ENCODE measurements at regions not wholly inside any gene's neighbourhood (a gene's known extent, or its start where the extent isn't known, plus 50 kb on each side); places are given as distances from the start of the nearest gene placed in this dataset.

DNA sequence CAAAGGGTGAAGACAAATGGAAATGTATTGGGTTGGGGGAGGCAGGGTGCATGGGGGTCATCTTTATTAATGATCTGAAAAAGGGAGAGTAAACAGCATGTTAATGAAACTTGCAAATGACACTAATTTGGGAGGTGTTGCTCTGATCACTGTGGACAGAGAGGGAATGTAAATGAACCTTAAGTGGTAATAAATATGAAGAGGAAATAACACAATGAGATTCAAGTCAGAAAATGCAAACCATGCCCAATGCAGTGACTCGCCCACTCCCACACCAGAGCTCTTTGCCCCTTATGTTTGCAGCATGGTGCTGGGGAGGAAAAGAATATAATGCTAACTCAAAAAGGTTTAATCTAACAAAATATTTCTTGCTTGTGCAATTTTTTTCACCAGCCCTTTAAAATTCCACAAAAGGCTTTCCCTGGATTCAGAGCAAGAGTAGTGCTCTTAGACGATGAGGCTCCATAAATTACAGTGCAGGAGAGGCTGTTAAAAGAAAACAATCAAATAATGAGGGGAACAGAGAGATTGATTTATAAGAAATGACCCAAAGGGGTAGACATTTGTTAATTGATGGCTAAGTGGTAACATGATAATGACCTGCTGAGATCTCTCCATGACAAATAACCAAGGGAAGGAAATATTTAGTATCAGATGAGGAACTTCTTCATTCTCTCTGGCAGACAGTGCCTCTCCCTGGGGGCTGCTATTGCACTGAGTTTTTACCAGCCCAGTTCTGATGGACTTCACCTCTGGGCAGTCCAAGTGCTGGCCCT is 210.0 kb upstream of the PPP2R3A start:
- no peak for DNase-seq

DNA sequence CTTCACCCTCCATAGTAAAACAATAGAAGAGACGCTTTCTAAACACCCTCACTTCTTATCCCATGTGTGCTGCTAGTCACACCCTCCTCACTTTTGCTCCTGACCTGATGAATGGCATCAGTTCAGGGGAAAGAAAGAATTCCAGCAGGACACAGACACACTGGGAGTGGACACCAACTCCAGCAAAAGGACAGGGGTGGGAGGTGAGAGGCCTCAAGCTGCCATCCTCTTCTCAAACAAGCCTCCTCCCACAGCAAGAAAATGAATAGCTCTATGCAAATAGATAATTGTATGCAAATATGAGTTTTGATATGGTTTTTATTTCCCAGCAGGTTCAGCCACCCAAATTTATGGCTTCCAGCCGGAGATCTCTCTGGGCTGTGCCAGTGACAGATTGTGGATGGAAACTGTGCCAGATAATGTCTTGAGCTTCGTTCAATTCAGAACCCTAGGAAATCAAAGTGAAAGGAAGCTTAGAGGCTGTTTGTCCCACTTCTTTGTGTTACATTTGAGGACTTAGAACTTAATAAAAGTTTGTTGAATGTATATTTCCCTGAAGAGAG is 209.3 kb upstream of the PPP2R3A start:
- DNase-seq, result no peak

DNA sequence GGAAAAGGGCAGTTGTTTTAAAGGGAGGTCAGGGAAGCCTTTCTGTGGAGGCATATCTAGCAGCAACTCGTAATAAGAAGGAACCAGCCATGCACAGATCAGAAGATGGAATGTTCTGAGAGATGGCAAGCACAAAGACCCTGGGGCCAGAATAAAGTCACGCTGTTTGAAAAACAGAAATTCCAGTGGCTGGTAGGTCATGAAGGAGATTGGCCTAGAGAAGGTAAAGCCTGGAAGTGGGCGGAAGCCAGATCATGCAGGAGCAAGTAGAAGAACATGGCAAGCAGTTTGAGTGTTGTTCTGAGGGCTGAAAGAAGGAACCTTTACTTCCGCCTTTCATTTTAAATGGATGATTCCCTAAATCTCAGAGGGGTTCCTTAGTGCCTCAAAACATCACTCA is 208.1 kb upstream of the PPP2R3A start:
- no peak for DNase-seq

DNA sequence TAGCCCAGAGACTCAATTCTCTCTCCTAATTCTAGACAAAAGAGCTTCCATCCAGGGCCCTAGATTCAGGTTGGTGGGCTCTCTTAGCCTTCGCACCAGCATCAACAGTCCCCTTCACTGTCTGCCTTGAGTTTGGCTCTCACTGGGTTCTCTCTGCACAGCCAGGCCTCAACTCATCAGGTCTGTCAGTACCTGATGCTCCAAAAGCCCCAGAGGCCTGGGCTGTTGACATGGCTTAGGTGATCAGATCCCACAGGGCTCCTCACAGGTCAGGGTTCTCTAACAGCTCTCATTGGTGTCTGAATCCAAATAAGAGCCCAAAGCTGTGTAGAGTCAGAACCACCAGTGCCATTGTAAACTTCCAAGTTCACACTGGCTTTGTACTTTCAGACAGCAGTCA is 206.6 kb upstream of the PPP2R3A start:
- DNase-seq, result no peak

DNA sequence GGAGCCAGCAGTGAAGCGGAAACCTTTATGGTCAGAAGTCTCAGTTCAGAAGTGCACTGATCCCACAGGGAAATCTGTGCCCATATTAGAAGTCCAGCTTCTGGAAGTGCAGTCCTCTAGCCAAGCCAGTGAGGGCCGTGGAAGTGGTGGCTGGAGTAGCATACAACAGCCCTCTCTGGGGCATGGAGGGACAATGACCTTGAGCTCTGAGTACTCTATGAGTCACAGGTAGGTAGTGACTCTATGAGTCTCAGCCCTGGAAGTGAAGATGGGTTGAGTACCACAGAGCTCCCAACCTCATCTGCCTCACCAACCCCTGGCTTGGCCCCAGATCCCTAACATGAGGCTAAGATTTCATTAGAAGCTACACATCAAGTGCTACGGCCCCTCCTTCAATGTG is 205.9 kb upstream of the PPP2R3A start:
- DNase-seq, result no peak

DNA sequence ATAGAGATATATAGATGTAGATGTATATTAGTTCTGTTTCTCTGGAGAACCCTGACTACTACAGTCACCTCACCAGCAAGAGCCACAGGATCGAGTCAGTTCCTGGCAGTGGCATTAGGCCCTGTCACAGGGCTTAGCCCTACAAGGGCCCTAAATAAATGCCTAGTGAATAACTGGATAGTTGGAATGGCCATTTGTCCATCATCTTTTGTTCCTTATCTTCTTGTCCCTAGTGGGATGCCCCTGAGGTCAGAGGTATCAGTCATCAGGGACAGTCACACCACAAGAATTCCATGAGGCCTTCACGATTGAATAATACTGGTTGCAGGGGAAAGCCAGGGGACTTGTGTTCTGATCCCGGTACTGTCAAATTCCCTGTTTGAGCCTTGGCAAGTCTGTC is 204.9 kb upstream of the PPP2R3A start:
- DNase-seq, result no peak

DNA sequence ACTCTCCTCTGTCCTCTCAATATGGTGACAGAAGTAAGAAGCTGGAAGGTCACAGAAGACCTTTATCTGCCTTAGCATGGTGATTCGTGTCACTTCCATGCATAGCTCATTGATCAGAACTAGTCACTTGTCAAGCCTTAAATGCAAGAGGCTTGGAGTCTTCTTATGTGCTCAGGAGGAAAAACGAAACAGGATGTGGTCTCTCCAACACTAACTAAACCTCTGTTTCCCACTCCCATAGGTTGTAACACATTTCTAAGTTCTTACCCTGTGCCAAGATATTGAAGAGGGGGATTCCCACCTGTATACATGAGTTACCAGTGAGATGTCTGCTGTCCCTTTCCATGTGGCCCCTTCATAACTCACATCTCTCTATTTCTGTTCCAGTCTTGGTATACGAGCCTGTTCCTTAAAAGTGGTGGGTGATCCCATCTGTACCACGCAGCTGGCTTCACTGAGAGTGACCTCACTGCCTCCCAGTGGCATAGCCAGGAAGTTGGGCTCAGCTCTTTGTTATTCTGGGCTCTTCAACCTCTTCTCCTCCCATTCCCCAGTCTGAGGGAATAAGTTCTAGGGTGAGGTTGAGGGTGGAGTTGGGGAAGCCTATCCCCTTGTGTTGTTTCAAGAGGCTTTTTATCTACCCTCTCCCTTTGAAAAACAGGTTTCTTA is 203.2 kb upstream of the PPP2R3A start:
- no peak for DNase-seq

DNA sequence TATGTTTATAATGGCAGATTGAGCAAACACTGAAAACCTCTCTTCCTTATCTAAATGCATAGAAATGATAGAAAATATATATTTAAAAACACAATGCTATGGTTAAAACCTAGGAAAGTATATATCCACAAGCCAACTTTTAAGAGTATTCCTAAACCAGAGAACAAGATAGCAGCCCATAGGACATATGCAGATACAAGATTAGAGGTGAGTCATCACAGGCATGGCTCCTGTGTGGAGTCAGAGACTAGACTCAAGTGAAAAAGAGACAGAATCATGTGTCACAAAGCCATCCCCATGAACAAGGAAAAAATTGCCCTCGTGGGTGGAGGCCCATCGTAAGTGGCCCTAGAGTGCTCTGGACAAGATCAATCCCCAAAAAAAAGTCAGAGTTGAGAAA is 199.4 kb upstream of the PPP2R3A start:
- no peak for DNase-seq

DNA sequence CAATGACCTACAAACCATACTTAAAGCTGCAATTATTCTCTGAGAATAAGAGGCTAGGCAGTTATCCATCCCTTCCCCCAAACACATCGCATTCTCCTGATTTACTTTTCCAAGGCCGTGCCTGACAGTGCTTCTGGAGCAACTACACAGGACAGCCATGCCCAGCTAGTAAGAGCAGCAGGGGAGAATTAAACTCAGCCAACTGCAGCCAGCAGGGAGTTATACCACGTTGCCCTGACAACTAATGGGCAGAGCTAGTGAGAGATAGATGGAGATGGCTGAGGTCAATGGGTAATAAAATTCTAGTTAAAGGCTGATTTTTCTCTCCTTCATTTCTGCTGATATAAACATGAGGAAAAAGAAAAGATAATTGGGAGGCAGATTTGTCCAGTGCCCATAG is 193.8 kb upstream of the PPP2R3A start:
- DNase-seq, result no peak

DNA sequence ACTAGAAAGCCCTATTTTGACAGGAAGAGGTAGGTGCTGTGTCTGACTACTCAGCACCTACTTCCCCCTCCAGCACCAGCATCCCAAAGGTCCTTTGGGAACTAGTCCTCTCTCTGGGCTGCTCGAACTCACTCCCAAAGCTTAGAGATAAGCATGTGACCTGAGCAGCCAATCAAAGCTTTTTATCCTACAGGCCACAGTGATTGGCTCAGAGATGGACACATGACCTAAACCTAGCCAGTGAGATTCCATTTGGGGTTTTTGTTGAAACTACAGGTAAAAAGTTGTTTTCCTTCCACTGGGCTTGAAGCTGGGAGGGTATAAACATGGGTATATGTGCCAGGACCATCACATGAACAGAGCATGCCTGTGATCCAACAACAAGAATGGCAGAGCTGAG is 186.5 kb upstream of the PPP2R3A start:
- no peak for DNase-seq

DNA sequence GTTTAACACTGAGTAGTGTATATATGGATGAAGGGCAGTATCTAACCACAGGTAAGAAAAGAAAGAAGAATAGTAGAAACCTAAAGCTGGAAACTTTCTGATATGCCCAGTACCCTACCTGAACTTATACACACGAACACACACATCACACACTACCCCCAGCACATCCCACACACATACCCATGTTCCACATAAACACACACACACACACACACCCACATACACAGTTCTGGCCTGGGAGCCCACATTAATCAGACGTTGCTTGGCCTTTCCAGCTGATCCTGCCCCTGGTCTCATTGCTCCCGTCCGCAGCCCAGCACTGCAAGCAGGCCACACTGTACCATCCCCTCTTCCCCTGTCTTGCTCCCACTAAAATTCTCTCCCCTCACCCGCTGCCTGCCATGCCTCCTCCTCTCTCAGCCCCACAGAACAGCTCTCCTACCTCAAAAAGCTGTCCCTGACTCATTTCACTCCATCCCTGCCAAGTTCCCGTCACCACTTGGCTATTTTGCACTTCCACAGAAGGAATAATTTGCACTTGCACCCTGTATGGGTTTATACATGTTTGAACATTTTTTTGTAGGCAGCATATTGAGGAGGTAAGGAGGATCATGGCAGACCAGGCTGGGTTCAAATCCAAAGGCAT is 185.8 kb upstream of the PPP2R3A start:
- DNase-seq, result no peak

DNA sequence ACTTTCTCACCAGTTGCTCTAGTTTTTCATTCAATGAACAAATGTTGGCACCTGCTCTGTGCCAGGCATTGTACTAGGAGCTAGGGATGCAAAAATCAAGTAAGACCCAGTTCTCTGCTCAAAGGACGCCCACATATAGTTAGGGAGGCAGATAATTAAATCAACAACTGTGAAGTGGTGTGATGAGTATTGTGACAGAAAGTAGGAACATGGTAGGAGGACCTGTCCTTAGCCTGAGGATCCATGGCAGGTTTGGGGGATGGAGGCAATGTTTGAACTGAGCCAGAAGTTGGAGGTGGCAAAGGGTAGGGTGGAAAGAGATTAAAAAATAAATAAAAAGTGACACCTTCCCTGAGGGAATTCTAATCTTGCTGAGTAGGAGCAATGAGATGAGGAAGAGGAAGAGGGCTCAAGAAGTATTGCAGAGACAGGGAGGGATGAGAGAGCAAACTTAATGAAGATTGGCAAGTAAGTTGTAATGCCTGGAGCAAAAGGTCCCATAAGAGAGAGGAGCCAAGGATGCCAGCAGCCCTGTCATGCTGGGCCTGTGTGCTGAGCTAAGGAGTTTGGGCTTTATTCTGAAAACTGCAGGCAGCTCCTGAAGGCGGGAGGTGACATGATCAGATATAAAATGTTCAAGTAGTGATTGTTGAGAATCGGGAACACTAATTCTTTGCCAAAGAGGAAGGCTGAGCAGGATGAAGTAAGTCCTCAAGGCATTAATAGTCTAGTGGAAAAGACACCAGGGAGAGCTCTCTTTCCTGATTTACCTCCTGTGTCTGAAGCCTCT is 184.3 kb upstream of the PPP2R3A start:
- no peak for DNase-seq

DNA sequence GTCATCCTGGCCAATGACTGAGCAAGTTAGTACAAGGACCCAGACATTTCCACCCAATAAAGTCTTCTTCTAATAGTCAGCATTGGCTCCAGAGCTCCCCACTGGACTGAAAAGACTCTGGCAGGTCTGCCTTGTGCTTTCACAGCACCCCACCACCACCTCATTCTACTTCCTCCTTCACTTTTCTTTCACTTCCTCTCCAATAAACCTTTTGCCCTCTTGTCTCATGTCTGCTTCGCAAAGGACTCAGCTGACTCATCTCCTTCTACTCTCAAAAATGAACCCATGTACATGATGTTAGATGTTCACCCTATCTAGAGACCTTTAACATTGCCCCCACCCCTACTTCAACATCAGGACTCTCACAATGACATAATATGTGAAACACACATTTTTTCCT is 181.0 kb upstream of the PPP2R3A start:
- DNase-seq, result no peak

DNA sequence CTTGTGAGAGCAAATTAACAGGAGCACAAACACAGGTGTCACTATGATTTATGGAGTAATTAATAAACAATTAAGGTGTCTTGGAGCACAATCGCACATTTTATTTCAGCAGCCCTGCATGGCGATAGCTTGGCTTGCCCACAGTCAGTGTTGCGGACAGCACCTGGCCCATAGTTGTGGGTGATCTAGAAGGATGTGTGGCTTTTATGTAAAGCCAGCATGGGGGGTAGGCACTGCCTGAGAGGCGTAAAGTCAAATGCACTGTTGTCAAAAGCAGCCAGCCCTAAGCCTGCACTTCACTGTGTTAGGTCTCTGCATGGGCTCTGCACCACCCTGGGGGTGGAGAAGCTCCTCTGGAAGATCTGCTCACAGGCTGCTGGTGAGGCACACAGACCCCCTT is 177.4 kb upstream of the PPP2R3A start:
- no peak for DNase-seq

DNA sequence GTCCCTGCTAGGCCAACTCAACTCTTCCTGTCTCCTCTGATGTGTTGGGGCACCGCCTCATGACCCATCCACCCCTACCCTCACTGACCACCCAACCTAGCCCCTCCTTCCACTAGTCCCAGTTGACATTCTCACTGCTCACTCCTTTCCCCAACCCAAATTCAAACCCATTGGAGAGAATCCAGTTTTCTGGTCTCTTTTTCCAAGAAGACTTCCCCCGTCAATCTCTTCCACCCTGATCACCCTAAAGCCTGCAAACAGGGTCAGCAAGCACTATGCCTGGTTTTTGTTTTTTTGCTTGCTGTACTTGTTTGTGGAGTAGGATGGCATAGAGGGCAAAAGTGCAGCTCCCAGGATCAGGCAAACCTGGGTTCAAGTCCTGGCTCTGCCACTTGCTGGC is 176.6 kb upstream of the PPP2R3A start:
- no peak for DNase-seq

DNA sequence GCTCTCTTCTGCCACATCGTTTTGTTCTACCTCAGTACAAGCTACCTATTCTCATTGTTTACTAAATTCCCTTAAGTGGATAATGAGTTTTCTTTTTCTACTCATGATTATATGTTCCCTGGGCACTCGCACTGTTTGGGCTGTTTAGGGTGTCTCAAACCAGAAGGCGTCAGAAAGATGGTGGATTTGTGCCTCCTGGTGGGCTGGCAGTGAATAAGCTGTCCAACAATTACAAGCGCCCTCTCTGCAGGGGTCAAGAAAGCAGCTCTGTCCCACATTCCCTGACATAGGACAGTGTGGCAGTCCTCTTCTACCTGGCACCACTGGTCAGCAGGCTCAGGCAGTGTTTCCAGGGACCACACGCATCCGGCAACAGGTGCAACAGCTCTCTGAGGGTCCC is 173.4 kb upstream of the PPP2R3A start:
- no peak for DNase-seq

DNA sequence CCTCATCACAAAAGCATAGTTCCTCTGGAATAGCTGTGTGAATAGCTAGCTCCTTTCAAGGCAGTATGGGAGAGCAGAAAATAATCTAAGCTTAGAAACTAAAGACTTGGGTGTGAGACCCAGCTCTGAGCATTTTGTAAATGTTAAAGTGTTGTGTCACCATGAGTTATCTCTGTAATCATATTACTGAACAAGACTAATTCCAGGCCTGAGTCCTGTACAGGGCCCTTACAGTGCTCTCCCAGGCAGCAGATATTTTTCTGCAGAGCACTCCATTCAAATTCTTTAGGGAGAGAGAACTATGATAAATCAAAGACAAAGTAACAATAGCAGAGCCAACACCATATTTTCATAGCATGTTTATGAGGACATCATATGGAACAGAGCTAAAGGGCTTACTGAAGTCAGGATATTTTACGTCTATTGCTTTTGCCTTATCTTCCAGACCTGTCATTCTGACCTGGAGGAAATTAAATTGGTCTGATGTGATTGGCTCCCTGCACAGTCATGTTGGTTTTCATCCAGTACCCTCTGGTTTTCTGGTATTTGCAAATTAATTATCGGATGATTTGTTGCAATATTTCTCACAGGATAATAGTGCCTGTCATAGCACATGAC is 172.6 kb upstream of the PPP2R3A start:
- no peak for DNase-seq

DNA sequence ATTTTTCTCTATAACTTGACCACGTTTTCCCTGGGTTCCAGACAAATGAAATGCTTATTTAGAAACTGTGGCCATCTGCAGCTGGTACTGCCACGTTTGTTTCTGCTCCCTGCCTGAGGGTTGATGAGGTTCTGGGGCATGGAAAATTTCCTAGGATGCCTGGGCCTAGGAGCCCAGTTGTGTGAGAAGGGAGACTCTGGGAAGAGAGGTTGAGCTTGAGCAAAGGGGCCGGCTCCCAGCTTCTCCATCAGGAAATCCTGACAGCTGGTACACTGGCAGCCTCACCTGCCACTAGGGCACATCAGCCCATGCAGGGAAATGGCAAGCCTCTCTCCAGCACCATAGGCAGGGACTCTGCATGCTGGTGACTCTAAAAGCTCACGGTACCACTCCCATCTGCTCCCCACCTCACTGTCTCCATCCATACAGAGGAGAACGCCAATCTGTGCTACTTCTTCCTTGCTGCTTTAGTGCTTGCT is 165.4 kb upstream of the PPP2R3A start:
- no peak for DNase-seq

DNA sequence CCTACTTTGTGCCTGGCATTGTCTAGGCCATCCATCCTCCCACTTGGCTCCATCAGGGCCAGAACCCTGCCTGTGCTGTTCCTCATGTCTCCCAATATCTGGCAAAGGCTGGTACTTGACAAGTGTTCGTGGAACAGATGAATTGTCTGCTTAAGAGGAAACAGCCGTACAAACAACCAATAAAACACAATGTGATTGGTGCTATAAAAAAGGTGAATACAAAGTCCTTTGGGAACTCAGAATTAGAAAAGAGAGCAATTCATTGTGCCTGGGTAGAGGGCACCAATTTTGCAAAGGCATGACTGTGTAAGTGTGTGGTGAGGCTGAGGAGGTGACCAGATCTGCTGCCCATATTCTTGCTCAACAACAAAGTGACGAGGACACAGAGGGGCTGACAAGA is 164.5 kb upstream of the PPP2R3A start:
- no peak for DNase-seq

DNA sequence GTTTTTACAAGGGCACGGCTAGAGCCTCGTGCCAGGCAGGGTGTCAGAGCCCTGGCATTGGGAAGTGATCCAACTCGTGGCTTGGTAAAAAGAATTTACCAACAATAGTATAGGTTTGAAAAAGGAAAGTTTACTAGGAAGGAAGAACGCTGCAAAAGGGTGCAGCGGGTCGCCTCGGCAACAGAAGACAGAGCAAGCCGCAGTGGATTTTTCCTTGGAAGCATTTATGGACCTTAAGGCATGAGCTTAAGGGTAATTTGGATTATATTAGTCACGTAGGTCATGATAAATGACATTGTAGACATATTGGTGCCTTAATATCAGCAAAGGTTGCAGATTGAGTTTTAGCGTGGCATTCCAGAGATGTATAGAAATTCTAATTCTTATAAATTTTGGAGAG is 163.4 kb upstream of the PPP2R3A start:
- no peak for DNase-seq

DNA sequence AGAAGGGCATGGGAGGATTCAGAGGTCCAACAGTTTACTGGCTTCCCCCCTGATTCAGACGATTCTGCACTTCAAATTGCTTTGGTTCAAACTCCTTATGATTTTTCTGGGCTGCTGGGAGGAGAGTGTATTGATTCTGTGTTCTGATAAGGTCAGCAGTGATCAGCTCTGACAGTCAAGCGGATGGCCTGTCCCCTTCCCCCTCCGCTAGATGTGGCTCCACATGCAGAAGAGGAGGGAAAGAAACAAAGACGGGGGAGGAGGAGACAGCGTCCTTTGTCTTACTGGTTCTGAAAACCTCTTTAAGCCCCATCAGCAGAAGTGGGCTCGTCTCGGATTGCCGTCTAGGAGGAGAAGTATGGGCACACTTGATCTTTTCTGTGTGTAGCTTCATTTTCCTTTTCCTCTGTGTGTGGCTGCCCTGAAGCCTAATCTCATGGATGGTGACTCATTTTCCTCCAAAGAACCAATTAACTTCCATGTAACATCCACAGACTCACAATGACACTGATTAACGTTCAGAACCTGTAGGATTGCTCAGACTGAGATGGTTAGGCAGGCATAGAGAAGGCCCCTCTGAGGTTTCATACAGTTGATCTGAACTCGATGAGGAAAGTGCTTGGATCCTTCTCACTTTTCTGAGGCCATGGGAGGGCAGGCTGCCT is 162.4 kb upstream of the PPP2R3A start:
- DNase-seq, result no peak

DNA sequence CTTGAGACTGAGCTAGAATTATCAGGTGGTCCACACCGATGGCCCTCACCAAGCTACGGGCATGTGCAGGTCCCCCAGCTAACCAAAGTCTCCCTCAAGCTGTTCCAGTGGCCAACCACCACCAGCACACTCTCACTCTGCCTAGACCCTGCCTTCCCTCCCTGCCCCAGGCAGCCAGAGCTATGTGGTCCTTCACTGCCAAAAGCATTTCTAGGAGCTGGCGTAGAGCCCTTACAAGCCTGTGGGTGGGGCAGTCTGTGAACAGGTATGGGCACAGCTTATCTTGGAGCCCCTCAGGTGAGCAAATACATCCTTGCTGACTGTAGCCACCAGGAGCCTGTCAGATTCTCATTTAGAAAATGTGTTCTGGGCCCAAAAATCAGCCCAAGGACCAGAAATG is 159.8 kb upstream of the PPP2R3A start:
- DNase-seq, result no peak
